T-cell (primary cell): ENCODE measurements at regions not wholly inside any gene's neighbourhood (a gene's known extent, or its start where the extent isn't known, plus 50 kb on each side); places are given as distances from the start of the nearest gene placed in this dataset.

Experiments used
- ATAC-seq, 4 experiments: fragments of 200-7000 bp in 3 of 4; fragments of 150-1000 bp in 1 of 4; cut with Tn5 transposase; replicated peaks in 1 of 4; 1 replicate in 3 of 4; 2 replicates in 1 of 4; pipeline ENCODE4 v1.10.0; 2021; ENCODE audit warnings: moderate library complexity in 3 of 4, mild to moderate bottlenecking in 2 of 4, moderate number of reproducible peaks in 1 of 4
- CTCF ChIA-PET, 2 donors: fragments of 300-600 bp; sonication (Branson Sonifier 250); formaldehyde crosslinking; loops; one replicate each; lab custom pipeline; 2022; ENCODE audit warnings: antibody characterized with exemption in 2 of 2; lab: Charles Lee
- POLR2A ChIA-PET, 2 donors: fragments of 300-600 bp; sonication (Branson Sonifier 250); formaldehyde crosslinking; loops; one replicate each; lab custom pipeline; 2022; ENCODE audit warnings: antibody characterized with exemption in 2 of 2; lab: Charles Lee
- DNase-seq, 35 experiments: peaks; one replicate each; pipeline versions ENCODE4 v3.0.0 to v3.0.0-alpha.2; 2013 to 2023
- H3K27ac ChIP-seq: one replicate; pipeline ENCODE4 v1.5.1; 2013; ENCODE audit warnings: low read length
- H3K27me3 ChIP-seq, 2 experiments: replicated peaks in 1 of 2; 1 replicate in 1 of 2; 2 replicates in 1 of 2; pipeline versions ENCODE4 v1.6.1 to v1.7.0; 2013; ENCODE audit warnings: low read length in 1 of 2, mixed read lengths in 1 of 2; ENCODE audit not compliant: control insufficient read depth in 2 of 2, insufficient read depth in 2 of 2; ENCODE audit errors: extremely low read depth in 1 of 2
- H3K36me3 ChIP-seq, 2 donors: 1 replicate in 1 of 2; 2 replicates in 1 of 2; pipeline versions ENCODE4 v1.6.1 to v1.7.0; 2013; ENCODE audit warnings: low read length in 1 of 2; ENCODE audit not compliant: control insufficient read depth in 2 of 2, insufficient read depth in 1 of 2; ENCODE audit errors: extremely low read depth in 1 of 2
- H3K4me1 ChIP-seq, 2 experiments: 1 replicate in 1 of 2; 2 replicates in 1 of 2; pipeline versions ENCODE4 v1.6.1 to v1.7.0; 2013; ENCODE audit warnings: low read length in 2 of 2, mixed read lengths in 1 of 2; ENCODE audit not compliant: insufficient read depth in 2 of 2, control insufficient read depth in 1 of 2; ENCODE audit errors: extremely low read depth in 1 of 2
- H3K4me3 ChIP-seq, 2 donors: 1 replicate in 1 of 2; 2 replicates in 1 of 2; pipeline versions ENCODE4 v1.5.1 to v1.7.0; 2013; ENCODE audit warnings: mild to moderate bottlenecking in 2 of 2, low read length in 1 of 2, moderate library complexity in 1 of 2; ENCODE audit not compliant: control insufficient read depth in 1 of 2; ENCODE audit errors: extremely low read depth in 1 of 2
- H3K9me3 ChIP-seq: 2 replicates; pipeline ENCODE4 v1.7.0; 2013
- H3K27ac Mint-ChIP-seq, 2 donors: one replicate each; pipeline ENCODE4 v1.8.0; 2020 to 2021; ENCODE audit warnings: mild to moderate bottlenecking in 2 of 2, mixed read lengths in 2 of 2
- H3K27me3 Mint-ChIP-seq, 2 donors: one replicate each; pipeline ENCODE4 v1.8.0; 2021 to 2022; ENCODE audit warnings: mixed read lengths in 2 of 2
- H3K36me3 Mint-ChIP-seq: one replicate; pipeline ENCODE4 v1.8.0; 2021; ENCODE audit warnings: mixed read lengths
- H3K4me1 Mint-ChIP-seq, 3 donors: one replicate each; pipeline ENCODE4 v1.8.0; 2020 to 2022; ENCODE audit warnings: mixed read lengths in 3 of 3, mild to moderate bottlenecking in 1 of 3
- H3K4me3 Mint-ChIP-seq, 3 donors: one replicate each; pipeline ENCODE4 v1.8.0; 2020 to 2022; ENCODE audit warnings: mild to moderate bottlenecking in 3 of 3, mixed read lengths in 3 of 3, moderate library complexity in 3 of 3
- H3K9me3 Mint-ChIP-seq, 3 donors: one replicate each; pipeline ENCODE4 v1.8.0; 2020 to 2022; ENCODE audit warnings: mixed read lengths in 3 of 3
- WGBS: methylation state at CpG from one replicate; pipeline ENCODE4 v1.1.5; 2013; ENCODE audit warnings: missing lambda C conversion rate; ENCODE audit not compliant: insufficient coverage; 5-methylcytosine and 5-hydroxymethylcytosine counted together

DNA sequence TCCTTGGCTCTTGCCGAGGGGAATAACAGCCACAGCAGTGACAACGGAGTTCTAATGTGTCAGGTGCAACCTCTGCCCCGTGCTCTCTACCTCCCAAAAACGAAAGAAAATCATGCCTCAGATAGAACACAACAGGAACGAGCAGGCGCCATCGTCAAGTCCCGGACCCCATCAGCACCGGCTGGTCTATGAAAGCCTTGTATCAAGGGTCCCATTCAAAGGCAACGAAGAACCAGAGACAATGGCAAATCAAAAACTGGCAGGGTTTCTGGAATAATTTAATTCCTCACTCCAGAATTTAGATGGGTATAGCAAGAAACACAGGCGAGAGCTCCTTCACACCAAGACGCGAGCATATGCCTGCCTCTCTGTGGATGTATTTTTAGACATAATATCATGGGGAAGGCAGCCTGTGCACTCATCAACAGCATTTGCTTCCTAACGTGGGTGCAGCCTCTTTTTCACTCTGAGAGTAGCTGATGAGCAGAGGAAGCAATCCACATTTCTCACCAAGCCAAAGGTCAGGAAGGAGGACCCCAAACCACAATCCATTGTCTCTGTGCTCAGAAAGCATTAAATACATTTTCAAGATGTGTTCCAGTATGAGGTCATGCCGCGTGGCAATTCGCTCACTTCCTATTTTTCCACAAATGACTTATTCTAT lies 193.4 kb upstream of the BLID start:
- 71% methylated on average over 13 of the region's 17 CpGs for WGBS
- peaks cover 0 to 2% (median 0%) of the 10 kb centered on the region in 3 donors for H3K9me3 Mint-ChIP-seq

DNA sequence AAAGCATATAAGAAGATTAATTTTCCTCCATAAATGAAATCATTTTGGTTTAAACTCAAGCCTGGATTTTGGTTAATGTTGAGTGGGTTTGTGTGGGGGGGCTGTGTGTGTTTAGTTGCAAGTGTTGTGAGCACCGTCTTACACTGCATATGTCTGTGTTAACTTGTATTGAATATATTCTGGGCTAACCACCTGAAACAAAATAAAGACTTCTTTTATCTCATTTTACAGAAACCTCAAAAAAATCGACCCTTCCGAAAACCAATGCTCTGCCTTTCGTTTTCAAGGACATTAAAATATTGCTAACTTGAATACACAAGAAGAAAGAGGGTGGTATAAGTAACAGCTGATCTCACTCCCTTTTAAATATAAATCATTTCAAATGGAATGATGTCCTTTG lies 192.2 kb upstream of the BLID start:
- H3K36me3 ChIP-seq, result no peaks in the 10 kb centered on the region
- Mint-ChIP-seq H3K36me3 (no peaks in the 10 kb centered on the region), H3K4me3 (no peak overlapping the region), H3K27ac (no peak overlapping the region), H3K27me3 (peaks cover 5 to 18% of the 10 kb centered on the region in 2 donors), H3K9me3 (peaks cover 0 to 2% (median 0%) of the 10 kb centered on the region in 3 donors), H3K4me1 (no peaks in the 10 kb centered on the region)
- H3K27me3 ChIP-seq, result no peaks in the 10 kb centered on the region
- no peak for ATAC-seq
- no CpG with 5 or more reads among the region's 4 CpGs for WGBS
- no peak overlapping the region for H3K4me3 ChIP-seq
- H3K27ac ChIP-seq, result no peak overlapping the region
- ChIA-PET POLR2A (no interaction called here), CTCF (no interaction called here)
- H3K9me3 ChIP-seq, result no peaks in the 10 kb centered on the region
- no peaks in the 10 kb centered on the region for H3K4me1 ChIP-seq
- no peak for DNase-seq

More for the DNA sequence above, 193.4 kb upstream of the BLID start:
- Histone ChIP-seq H3K27ac (no peak overlapping the region), H3K9me3 (no peaks in the 10 kb centered on the region), H3K36me3 (no peaks in the 10 kb centered on the region), H3K27me3 (peaks cover 0 to 2% of the 10 kb centered on the region in 2 experiments), H3K4me1 (no peaks in the 10 kb centered on the region), H3K4me3 (no peak overlapping the region)
- CTCF ChIA-PET, result no interaction called here
- H3K27ac Mint-ChIP-seq, result no peak overlapping the region
- POLR2A ChIA-PET, result no interaction called here
- H3K36me3 Mint-ChIP-seq, result no peaks in the 10 kb centered on the region
- DNase-seq (no peak), ATAC-seq (no peak)
- peaks cover 5 to 18% of the 10 kb centered on the region in 2 donors for H3K27me3 Mint-ChIP-seq
- no peak overlapping the region for H3K4me3 Mint-ChIP-seq
- no peaks in the 10 kb centered on the region for H3K4me1 Mint-ChIP-seq

DNA sequence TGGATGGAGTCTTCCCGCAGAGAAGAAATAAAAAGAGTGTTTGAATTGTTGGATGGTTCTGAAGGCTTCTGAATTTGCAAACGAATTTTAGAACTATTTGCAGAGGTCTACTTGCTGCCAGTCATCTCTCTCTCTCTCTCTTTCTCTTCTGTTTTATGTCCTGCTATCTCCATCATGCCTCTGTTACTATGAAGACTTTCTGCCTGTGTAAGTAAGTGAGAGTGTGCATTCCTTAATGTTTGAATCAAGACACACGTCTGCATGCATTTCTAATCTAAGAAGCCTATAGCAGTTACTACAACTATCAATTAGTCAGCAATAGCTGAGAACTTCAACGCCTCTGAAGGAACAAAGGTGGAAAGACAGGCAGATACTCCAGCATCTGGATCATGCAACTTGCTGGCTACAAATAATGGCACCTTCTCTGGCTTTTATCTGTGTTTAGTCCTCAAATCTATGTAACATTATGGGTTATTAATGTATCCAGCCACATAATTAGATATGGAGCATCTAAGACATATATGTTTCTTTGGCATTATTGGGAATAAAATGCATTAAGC lies 191.5 kb upstream of the BLID start:
- ChIA-PET CTCF (no interaction called here), POLR2A (no interaction called here)
- Histone ChIP-seq H3K9me3 (no peaks in the 10 kb centered on the region), H3K27me3 (no peaks in the 10 kb centered on the region), H3K4me3 (no peak overlapping the region), H3K36me3 (no peaks in the 10 kb centered on the region), H3K4me1 (no peaks in the 10 kb centered on the region), H3K27ac (no peak overlapping the region)
- Mint-ChIP-seq H3K4me1 (no peaks in the 10 kb centered on the region), H3K27me3 (peaks cover 5 to 18% of the 10 kb centered on the region in 2 donors), H3K36me3 (no peaks in the 10 kb centered on the region), H3K27ac (no peak overlapping the region), H3K9me3 (peaks cover 0 to 2% (median 0%) of the 10 kb centered on the region in 3 donors), H3K4me3 (no peak overlapping the region)
- DNase-seq (no peak), ATAC-seq (no peak)
- no CpG with 5 or more reads among the region's 4 CpGs for WGBS

DNA sequence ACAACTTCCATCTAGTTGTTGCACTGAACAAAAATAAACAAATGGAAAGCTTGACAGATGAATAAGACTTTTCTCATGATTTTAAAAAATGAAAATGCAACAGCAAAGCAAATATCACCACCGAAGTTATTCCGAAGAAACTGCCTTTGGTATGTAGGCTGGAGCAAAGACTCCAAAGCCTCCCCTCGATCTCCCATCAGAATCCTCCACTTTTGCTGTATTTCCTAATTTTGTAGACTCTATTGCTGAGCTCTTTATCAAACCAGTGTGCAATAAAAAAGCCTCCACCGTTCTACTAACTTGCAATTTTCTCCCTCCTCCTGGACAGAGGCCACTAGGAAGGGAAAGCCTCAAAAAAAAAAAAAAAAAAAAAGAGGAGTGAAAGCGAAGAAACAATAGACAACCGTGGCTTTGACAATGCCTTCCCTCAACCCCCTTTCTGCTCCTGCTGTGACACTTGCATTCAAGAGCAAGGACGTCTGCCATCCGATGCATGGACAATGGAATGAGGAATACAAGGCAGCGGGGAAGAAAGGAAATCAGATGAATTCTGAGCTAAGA lies 190.9 kb upstream of the BLID start:
- no peak overlapping the region for H3K4me3 Mint-ChIP-seq
- no peaks in the 10 kb centered on the region for H3K4me1 Mint-ChIP-seq
- H3K9me3 Mint-ChIP-seq, result peaks cover 0 to 2% (median 0%) of the 10 kb centered on the region in 3 donors
- no peaks in the 10 kb centered on the region for H3K36me3 Mint-ChIP-seq
- Histone ChIP-seq H3K4me3 (no peak overlapping the region), H3K9me3 (no peaks in the 10 kb centered on the region), H3K27me3 (no peaks in the 10 kb centered on the region), H3K27ac (no peak overlapping the region), H3K4me1 (no peaks in the 10 kb centered on the region), H3K36me3 (no peaks in the 10 kb centered on the region)
- DNase-seq (no peak), ATAC-seq (no peak)
- ChIA-PET POLR2A (no interaction called here), CTCF (no interaction called here)
- H3K27ac Mint-ChIP-seq, result no peak overlapping the region
- H3K27me3 Mint-ChIP-seq, result peaks cover 5 to 18% of the 10 kb centered on the region in 2 donors
- 77% methylated on average over 4 of the region's 9 CpGs for WGBS

DNA sequence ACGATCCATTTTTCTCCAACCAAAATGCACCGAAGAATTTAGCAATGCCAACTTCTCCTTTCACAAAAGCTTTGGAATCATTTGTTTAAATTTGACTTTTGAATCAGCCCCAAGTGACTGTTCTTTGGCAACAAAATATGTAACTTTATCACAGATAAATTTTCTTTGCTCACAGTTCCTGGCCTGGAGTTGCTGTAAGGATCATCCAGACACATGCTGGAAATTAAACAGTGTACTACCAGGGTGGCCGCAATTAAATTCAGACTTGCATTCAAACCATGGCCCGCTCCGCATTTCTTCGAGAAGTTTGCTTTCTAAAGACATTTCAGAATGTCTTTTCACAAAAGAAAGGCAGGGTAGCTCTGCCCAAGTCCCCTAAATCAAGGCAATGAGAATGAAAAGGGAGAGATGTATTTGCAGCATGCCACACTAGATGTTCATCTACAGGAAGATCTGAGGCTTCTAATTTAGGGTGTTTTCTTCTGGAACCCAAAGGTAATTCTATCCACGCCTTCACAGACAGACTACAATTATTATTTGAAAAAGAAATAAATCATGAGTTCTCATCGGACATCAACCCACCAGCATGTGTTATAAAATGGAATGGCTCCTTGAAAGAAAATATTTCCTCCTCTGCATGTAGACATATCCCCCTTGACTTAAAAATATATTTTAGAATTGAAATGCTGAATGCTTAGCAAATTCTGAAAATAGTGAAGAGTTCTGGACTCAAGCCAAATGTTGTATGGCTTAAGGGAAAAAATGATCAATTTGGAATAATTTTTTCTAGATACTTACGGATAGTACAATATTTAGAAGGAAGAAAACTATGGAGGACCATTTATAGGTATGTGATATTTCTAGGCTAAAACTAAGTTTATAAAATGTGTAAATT lies 189.7 kb upstream of the BLID start:
- ChIA-PET POLR2A (no interaction called here), CTCF (no interaction called here)
- Histone ChIP-seq H3K27ac (no peak overlapping the region), H3K4me3 (no peak overlapping the region), H3K9me3 (no peaks in the 10 kb centered on the region), H3K4me1 (no peaks in the 10 kb centered on the region), H3K36me3 (no peaks in the 10 kb centered on the region), H3K27me3 (no peaks in the 10 kb centered on the region)
- DNase-seq, result no peak
- Mint-ChIP-seq H3K4me1 (no peaks in the 10 kb centered on the region), H3K9me3 (peaks cover 0 to 2% (median 0%) of the 10 kb centered on the region in 3 donors), H3K27ac (no peak overlapping the region), H3K4me3 (no peak overlapping the region), H3K27me3 (peaks cover 5 to 18% of the 10 kb centered on the region in 2 donors), H3K36me3 (no peaks in the 10 kb centered on the region)
- no peak for ATAC-seq
- WGBS, result 79% methylated on average over 2 of the region's 9 CpGs

DNA sequence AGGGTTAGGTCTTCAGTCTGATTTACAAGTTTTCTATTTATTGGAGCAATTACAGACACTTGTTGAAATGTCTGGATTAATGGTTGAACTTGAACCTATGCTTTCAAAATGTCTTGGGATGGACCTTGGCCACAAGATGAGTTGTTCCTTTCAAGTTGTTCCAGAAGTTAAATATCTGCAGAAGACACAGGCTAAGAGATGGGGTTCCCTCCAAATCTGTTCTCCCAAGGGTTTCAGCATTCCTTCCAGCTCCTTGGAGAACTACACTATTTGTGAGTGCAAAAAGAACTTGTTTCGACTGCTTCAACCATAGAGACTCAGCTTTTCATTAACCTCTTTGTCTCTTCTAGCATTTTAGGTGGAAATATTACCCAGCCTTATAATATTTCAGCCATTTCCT lies 189.0 kb upstream of the BLID start:
- H3K27me3 Mint-ChIP-seq, result peaks cover 5 to 18% of the 10 kb centered on the region in 2 donors
- H3K4me1 Mint-ChIP-seq, result no peaks in the 10 kb centered on the region
- H3K36me3 Mint-ChIP-seq, result no peaks in the 10 kb centered on the region
- no peak overlapping the region for H3K4me3 Mint-ChIP-seq
- ChIA-PET CTCF (no interaction called here), POLR2A (no interaction called here)
- H3K9me3 Mint-ChIP-seq, result peaks cover 2 to 4% (median 3%) of the 10 kb centered on the region in 3 donors
- no peaks in the 10 kb centered on the region for H3K27me3 ChIP-seq
- H3K27ac ChIP-seq, result no peak overlapping the region
- no peak for DNase-seq
- no peaks in the 10 kb centered on the region for H3K4me1 ChIP-seq
- ATAC-seq, result no peak
- no peak overlapping the region for H3K4me3 ChIP-seq
- no peaks in the 10 kb centered on the region for H3K9me3 ChIP-seq
- 75% methylated on average over 1 of the region's 1 CpG for WGBS
- no peaks in the 10 kb centered on the region for H3K36me3 ChIP-seq
- H3K27ac Mint-ChIP-seq, result no peak overlapping the region
